ENCODE measurements at regions not wholly inside any gene's neighbourhood (a gene's known extent, or its start where the extent isn't known, plus 50 kb on each side); places are given as distances from the start of the nearest gene placed in this dataset.

GRCh38 chr2:71804281-71804751 is 343.3 kb downstream of the CYP26B1 start:
- no peak overlapping the region for H3K27ac ChIP-seq (ENCODE audit: low read depth in 2 of 2, low read length in 1 of 2)
- no peak overlapping the region for H3K4me3 ChIP-seq (ENCODE audit: low read depth in 2 of 2, low read length in 1 of 2)
- no peak for DNase-seq
- POLR2A ChIA-PET: no interaction called here
- H3K9me2 ChIP-seq: no peaks in the 10 kb centered on the region
- H2AFZ ChIP-seq (ENCODE audit: low read depth): no peak overlapping the region
- CTCF ChIA-PET: interaction anchor here (0.9 kb wide), 2 partner anchors 10 to 16 kb away, joined by 3 read pairs; no protein-coding TSS in a partner anchor
- no peaks in the 10 kb centered on the region for H4K20me1 ChIP-seq (ENCODE audit: insufficient read depth)
- 17% methylated on average over 3 of the region's 3 CpGs for WGBS (ENCODE audit: low lambda C conversion rate)
- no peaks in the 10 kb centered on the region for H3K79me2 ChIP-seq (ENCODE audit: insufficient read depth)
- no peaks in the 10 kb centered on the region for H3K27me3 ChIP-seq (ENCODE audit: insufficient read depth)
- TF ChIP-seq RCOR1 (IDR thresholded peaks at IDR 0.05; ENCODE audit: low read length) (no peak), SMC3 (IDR thresholded peaks at IDR 0.05; ENCODE audit: low read depth, low read length) (no peak), REST (IDR thresholded peaks at IDR 0.05; ENCODE audit: low read depth, low read length) (no peak), TAF1 (IDR thresholded peaks at IDR 0.05; ENCODE audit: borderline replicate concordance, low read depth, low read length) (no peak), EP300 (IDR thresholded peaks at IDR 0.05; ENCODE audit: borderline replicate concordance in 1 of 2, low read depth in 1 of 2, low read length in 1 of 2) (no peak), EZH2phosphoT487 (IDR thresholded peaks at IDR 0.05; ENCODE audit: borderline replicate concordance, low read depth) (no peak), NFIC (IDR thresholded peaks at IDR 0.05; ENCODE audit: borderline replicate concordance) (no peak), YY1 (IDR thresholded peaks at IDR 0.05; ENCODE audit: low read depth) (no peak), POLR2AphosphoS5 (IDR thresholded peaks at IDR 0.05; ENCODE audit: low read depth, low read length) (no peak)
- no peak overlapping the region for H3K9ac ChIP-seq
- no peaks in the 10 kb centered on the region for H3K36me3 ChIP-seq (replicated peaks in 1 of 2; ENCODE audit: control insufficient read depth in 1 of 2, insufficient read depth in 2 of 2, low read length in 1 of 2)
- H3K4me2 ChIP-seq: no peak overlapping the region
- H3K4me1 ChIP-seq (ENCODE audit: control insufficient read depth in 1 of 2, insufficient read depth in 2 of 2, low read depth in 1 of 2, low read length in 1 of 2): no peaks in the 10 kb centered on the region; a peak in 1 of 4 replicates
- H3F3A ChIP-seq (replicated peaks; ENCODE audit: insufficient read depth): no peaks in the 10 kb centered on the region
- H3K9me3 ChIP-seq: no peaks in the 10 kb centered on the region

DNA sequence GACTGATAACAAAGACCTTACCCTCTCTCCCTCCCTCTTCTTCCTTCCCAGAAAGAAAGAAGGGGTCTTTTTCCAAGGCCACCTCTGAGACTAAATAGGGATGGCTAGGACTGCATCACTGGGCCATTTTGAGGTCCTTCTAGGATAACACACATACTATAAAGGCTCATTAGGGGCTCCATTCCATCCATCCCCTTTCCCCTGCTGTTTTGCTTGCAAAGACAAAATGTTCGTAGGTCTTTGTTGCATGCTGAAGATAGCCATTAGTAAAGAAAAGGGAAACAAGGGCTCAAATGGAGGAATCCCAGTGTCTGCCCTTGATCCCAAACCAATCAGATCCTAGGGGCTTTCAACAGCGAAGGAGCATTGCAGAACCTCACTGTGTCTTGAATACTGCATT is 344.3 kb downstream of the CYP26B1 start:
- CTCF ChIA-PET: interaction anchor here (0.9 to 3.2 kb wide), 5 partner anchors 8 to 776 kb away, joined by 3 to 16 read pairs (median 8); no protein-coding TSS in a partner anchor
- no peaks in the 10 kb centered on the region for H3K9me2 ChIP-seq
- H2AFZ ChIP-seq (ENCODE audit: low read depth): no peak overlapping the region
- no peaks in the 10 kb centered on the region; a peak in 1 of 4 replicates for H3K4me1 ChIP-seq (ENCODE audit: control insufficient read depth in 1 of 2, insufficient read depth in 2 of 2, low read depth in 1 of 2, low read length in 1 of 2)
- TF ChIP-seq SIN3A (IDR thresholded peaks at IDR 0.05; ENCODE audit: borderline replicate concordance, low read depth, low read length): no peak
- TF ChIP-seq NRF1 (IDR thresholded peaks at IDR 0.05; ENCODE audit: low read depth, low read length): no peak
- WGBS (ENCODE audit: low lambda C conversion rate): 47% methylated on average over 2 of the region's 2 CpGs
- no peak overlapping the region for H3K27ac ChIP-seq (ENCODE audit: low read depth in 2 of 2, low read length in 1 of 2)
- no peaks in the 10 kb centered on the region for H3K27me3 ChIP-seq (ENCODE audit: insufficient read depth)
- H3K4me2 ChIP-seq: no peak overlapping the region
- no peak overlapping the region for H3K4me3 ChIP-seq (ENCODE audit: low read depth in 2 of 2, low read length in 1 of 2)
- no peaks in the 10 kb centered on the region for H3K36me3 ChIP-seq (replicated peaks in 1 of 2; ENCODE audit: control insufficient read depth in 1 of 2, insufficient read depth in 2 of 2, low read length in 1 of 2)
- H3F3A ChIP-seq (replicated peaks; ENCODE audit: insufficient read depth): no peaks in the 10 kb centered on the region
- H3K79me2 ChIP-seq (ENCODE audit: insufficient read depth): no peaks in the 10 kb centered on the region
- no peak overlapping the region for H3K9ac ChIP-seq
- no peak for DNase-seq
- POLR2A ChIA-PET: no interaction called here
- H4K20me1 ChIP-seq (ENCODE audit: insufficient read depth): no peaks in the 10 kb centered on the region
- no peaks in the 10 kb centered on the region for H3K9me3 ChIP-seq

All from SK-N-SH (cell line).